T-helper 1 cell treated with Interleukin-12 subunit alpha and Interleukin-12 subunit beta and Interleukin-4 antibody, amounts not matched to agents 30 ng/mL and 1 ng/mL, for 36 hours (primary cell): ENCODE measurements at regions not wholly inside any gene's neighbourhood (a gene's known extent, or its start where the extent isn't known, plus 50 kb on each side); places are given as distances from the start of the nearest gene placed in this dataset.

ENCODE experiments used
- intact Hi-C: fragments of 100-400 bp; cut with micrococcal nuclease; formaldehyde crosslinking; loops from one replicate; pipeline ENCODE4 v1.15.1; 2024

DNA sequence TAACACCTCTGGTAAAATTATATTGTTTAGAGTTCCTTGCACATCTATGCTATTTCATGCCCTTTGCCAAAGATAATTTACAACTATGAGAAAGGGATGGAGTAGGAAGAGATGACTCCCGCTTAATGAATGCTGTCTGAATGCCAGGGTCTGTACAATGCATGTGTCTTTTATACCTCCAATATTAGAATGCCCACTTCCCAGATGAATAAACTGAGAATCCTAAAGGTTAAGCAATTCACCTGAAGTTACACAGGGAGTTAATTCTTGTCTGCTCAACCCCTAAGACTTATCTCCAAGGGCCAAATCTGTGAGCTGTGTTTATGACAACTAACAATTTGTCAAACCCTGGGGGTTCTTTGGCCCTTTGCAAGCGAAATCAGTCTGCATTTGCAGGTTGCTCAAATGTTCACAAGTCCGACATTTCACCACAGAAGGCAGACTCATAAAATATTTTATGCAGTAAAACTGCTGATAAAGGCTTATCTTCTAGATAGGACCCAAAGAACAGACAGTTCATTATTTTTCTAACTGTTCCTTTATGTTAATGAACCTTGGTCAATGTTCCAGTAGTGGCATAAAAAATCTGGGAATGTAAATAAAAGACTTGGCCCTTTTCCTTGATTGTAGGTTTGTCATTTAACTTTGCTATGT is 50.2 kb upstream of the ATP1A1 start:
- intact Hi-C loops = no loop called here
